ENCODE measurements at regions not wholly inside any gene's neighbourhood (a gene's known extent, or its start where the extent isn't known, plus 50 kb on each side); places are given as distances from the start of the nearest gene placed in this dataset.

DNA sequence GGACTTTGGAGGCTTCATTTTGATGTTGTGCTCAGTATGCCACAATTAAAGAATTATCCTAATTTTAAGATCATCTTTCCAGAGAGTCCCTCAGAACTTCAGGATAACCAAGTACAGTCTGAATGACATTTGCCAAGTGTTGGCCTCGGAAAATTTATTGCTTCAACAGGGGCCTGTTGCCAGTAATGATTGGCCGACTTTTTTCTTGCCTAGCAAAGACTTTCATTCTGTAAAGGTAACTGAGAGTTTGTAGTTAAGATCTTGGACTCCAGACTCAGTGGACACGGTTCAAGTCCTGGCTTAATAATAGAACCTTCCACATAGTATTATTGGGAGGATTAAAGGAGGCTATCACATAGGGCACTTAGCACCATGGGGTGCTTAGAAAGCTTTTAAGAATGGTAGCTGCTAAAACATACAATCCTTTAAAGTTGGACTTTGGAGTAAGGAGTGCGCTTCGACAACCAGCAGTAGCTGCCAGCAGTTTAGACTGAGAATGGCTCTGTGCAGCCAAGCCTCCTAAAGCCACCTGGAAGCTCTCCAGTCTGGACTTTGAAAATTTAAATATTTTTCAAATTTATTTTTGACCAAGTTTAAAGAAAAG is 90.0 kb downstream of the PLCE1 start:
- H3K9me3 ChIP-seq (ENCODE audit: control insufficient read depth, low read length): peaks cover 26% of the 10 kb centered on the region
- Mint-ChIP-seq H3K27me3 (ENCODE audit: insufficient read depth) (no peaks in the 10 kb centered on the region), H3K9me3 (peaks cover 15% of the 10 kb centered on the region), H3K4me3 (no peak overlapping the region), H3K27ac (peak overlapping the region; percentile 27), H3K36me3 (ENCODE audit: low read depth) (no peaks in the 10 kb centered on the region), H3K4me1 (peaks cover 27% of the 10 kb centered on the region)
- H3K27ac ChIP-seq (ENCODE audit: low read depth, low read length): no peak overlapping the region
- WGBS, 2 experiments (ENCODE audit: insufficient coverage in 1 of 2, insufficient read length in 1 of 2): 81 to 92% methylated on average over 5 of the region's 5 CpGs
- no peak overlapping the region for H3K9ac ChIP-seq (ENCODE audit: extremely low read depth, low read length, poor library complexity, severe bottlenecking)
- H3K36me3 ChIP-seq (ENCODE audit: control insufficient read depth, insufficient read depth, low read length): peaks cover 14% of the 10 kb centered on the region
- H3K27me3 ChIP-seq (ENCODE audit: control insufficient read depth, insufficient read depth, low read length, poor library complexity, severe bottlenecking): no peaks in the 10 kb centered on the region
- no peak for TF ChIP-seq CTCF (conservative IDR thresholded peaks at IDR 0.05)
- peak overlapping the region; percentile 52 for H3K4me3 ChIP-seq (ENCODE audit: low read length)
- H3K4me1 ChIP-seq (ENCODE audit: control insufficient read depth, insufficient read depth, low read length): peaks cover 32% of the 10 kb centered on the region
- no peak for DNase-seq

- no peak overlapping the region for H3K9ac ChIP-seq (ENCODE audit: extremely low read depth, low read length, poor library complexity, severe bottlenecking)
- H3K9me3 ChIP-seq (ENCODE audit: control insufficient read depth, low read length): peaks cover 26% of the 10 kb centered on the region
- Mint-ChIP-seq H3K4me3 (no peak overlapping the region), H3K27ac (peak overlapping the region; percentile 55), H3K9me3 (peaks cover 15% of the 10 kb centered on the region), H3K36me3 (ENCODE audit: low read depth) (no peaks in the 10 kb centered on the region), H3K4me1 (peaks cover 32% of the 10 kb centered on the region), H3K27me3 (ENCODE audit: insufficient read depth) (no peaks in the 10 kb centered on the region)
- peaks cover 37% of the 10 kb centered on the region for H3K4me1 ChIP-seq (ENCODE audit: control insufficient read depth, insufficient read depth, low read length)
- no peaks in the 10 kb centered on the region for H3K27me3 ChIP-seq (ENCODE audit: control insufficient read depth, insufficient read depth, low read length, poor library complexity, severe bottlenecking)
- H3K27ac ChIP-seq (ENCODE audit: low read depth, low read length): no peak overlapping the region
- TF ChIP-seq CTCF (conservative IDR thresholded peaks at IDR 0.05): no peak
- 94 to 100% methylated on average over 3 to 5 of the region's 5 CpGs for WGBS, 2 experiments (ENCODE audit: insufficient coverage in 1 of 2, insufficient read length in 1 of 2)
- H3K4me3 ChIP-seq (ENCODE audit: low read length): peak overlapping the region; percentile 52
- peaks cover 14% of the 10 kb centered on the region for H3K36me3 ChIP-seq (ENCODE audit: control insufficient read depth, insufficient read depth, low read length)
- no peak for DNase-seq
These were observed 90.6 kb downstream of the PLCE1 start for GRCh38 chr10:94084344-94084743.

- Histone ChIP-seq H3K27ac (ENCODE audit: low read depth, low read length) (no peak overlapping the region), H3K4me1 (ENCODE audit: control insufficient read depth, insufficient read depth, low read length) (peaks cover 40% of the 10 kb centered on the region), H3K4me3 (ENCODE audit: low read length) (no peak overlapping the region), H3K9me3 (ENCODE audit: control insufficient read depth, low read length) (peaks cover 22% of the 10 kb centered on the region), H3K9ac (ENCODE audit: extremely low read depth, low read length, poor library complexity, severe bottlenecking) (no peak overlapping the region), H3K36me3 (ENCODE audit: control insufficient read depth, insufficient read depth, low read length) (peaks cover 14% of the 10 kb centered on the region), H3K27me3 (ENCODE audit: control insufficient read depth, insufficient read depth, low read length, poor library complexity, severe bottlenecking) (no peaks in the 10 kb centered on the region)
- DNase-seq: no peak
- H3K4me3 Mint-ChIP-seq: no peak overlapping the region
- TF ChIP-seq CTCF (conservative IDR thresholded peaks at IDR 0.05): no peak
- H3K27ac Mint-ChIP-seq: no peak overlapping the region
- no peaks in the 10 kb centered on the region for H3K36me3 Mint-ChIP-seq (ENCODE audit: low read depth)
- H3K27me3 Mint-ChIP-seq (ENCODE audit: insufficient read depth): no peaks in the 10 kb centered on the region
- 88 to 92% methylated on average over 4 of the region's 4 CpGs for WGBS, 2 experiments (ENCODE audit: insufficient coverage in 1 of 2, insufficient read length in 1 of 2)
- H3K4me1 Mint-ChIP-seq: peaks cover 32% of the 10 kb centered on the region
- H3K9me3 Mint-ChIP-seq: peaks cover 12% of the 10 kb centered on the region
These were observed 91.6 kb downstream of the PLCE1 start for GRCh38 chr10:94085288-94085687.
